KMS-11 (cell line): ENCODE measurements at regions not wholly inside any gene's neighbourhood (a gene's known extent, or its start where the extent isn't known, plus 50 kb on each side); places are given as distances from the start of the nearest gene placed in this dataset.

Experiments
- H2AFZ ChIP-seq: fragments of 200-600 bp; sonication (generic); 2 replicates; pipeline ENCODE4 v1.6.1; 2016; ENCODE audit warnings: antibody characterized with exemption, mixed run types, low read depth
- H3K27ac ChIP-seq: fragments of 200-600 bp; sonication (generic); 2 replicates; pipeline ENCODE4 v1.6.1; 2016; ENCODE audit warnings: mild to moderate bottlenecking, mixed run types
- H3K27me3 ChIP-seq: fragments of 200-600 bp; sonication (generic); 2 replicates; pipeline ENCODE4 v1.6.1; 2017; ENCODE audit warnings: mild to moderate bottlenecking, low read depth, mixed run types, moderate library complexity; ENCODE audit not compliant: insufficient read depth
- H3K36me3 ChIP-seq: fragments of 200-600 bp; sonication (generic); 2 replicates; pipeline ENCODE4 v1.6.1; 2017; ENCODE audit warnings: mild to moderate bottlenecking, mixed run types; ENCODE audit not compliant: insufficient read depth
- H3K4me1 ChIP-seq: fragments of 200-600 bp; sonication (generic); 2 replicates; pipeline ENCODE4 v1.6.1; 2016; ENCODE audit warnings: mild to moderate bottlenecking, low read depth, mixed run types; ENCODE audit not compliant: poor library complexity, severe bottlenecking
- H3K4me2 ChIP-seq: fragments of 200-600 bp; sonication (generic); 2 replicates; pipeline ENCODE4 v1.7.0; 2016; ENCODE audit warnings: mild to moderate bottlenecking, mixed run types
- H3K4me3 ChIP-seq: fragments of 200-600 bp; sonication (generic); IDR thresholded peaks from 2 replicates; pipeline ENCODE4 v1.6.1; 2017; ENCODE audit warnings: low read depth, low read length, mixed read lengths; ENCODE audit not compliant: insufficient read depth
- H3K79me2 ChIP-seq: fragments of 200-600 bp; sonication (generic); 2 replicates; pipeline ENCODE4 v1.6.1; 2016; ENCODE audit warnings: low read depth, mixed run types; ENCODE audit not compliant: insufficient read depth
- H3K9ac ChIP-seq: fragments of 200-600 bp; sonication (generic); 2 replicates; pipeline ENCODE4 v1.6.1; 2016; ENCODE audit warnings: mild to moderate bottlenecking, mixed run types
- H4K20me1 ChIP-seq: fragments of 200-600 bp; sonication (generic); 2 replicates; pipeline ENCODE4 v1.6.1; 2016; ENCODE audit warnings: mild to moderate bottlenecking, mixed run types; ENCODE audit not compliant: insufficient read depth
- TF ChIP-seq, protein P1 (sequence below): fragments of 200-600 bp; sonication (generic); conservative IDR thresholded peaks from 2 replicates; pipeline ENCODE4 v1.6.1; 2017; ENCODE audit warnings: low read depth, mild to moderate bottlenecking, antibody characterized with exemption, low read length, moderate library complexity, mixed read lengths

GRCh38 chr3:59254433-59254832 lies 204.6 kb upstream of the CFAP20DC start:
- H3K79me2 ChIP-seq = no peaks in the 10 kb centered on the region
- H2AFZ ChIP-seq = no peak overlapping the region
- H4K20me1 ChIP-seq = no peaks in the 10 kb centered on the region
- H3K4me2 ChIP-seq = no peak overlapping the region
- no peaks in the 10 kb centered on the region for H3K4me1 ChIP-seq
- H3K27ac ChIP-seq = no peak overlapping the region
- no peaks in the 10 kb centered on the region for H3K36me3 ChIP-seq
- no peak overlapping the region for H3K4me3 ChIP-seq
- H3K9ac ChIP-seq = no peak overlapping the region
- TF ChIP-seq, protein P1, sequence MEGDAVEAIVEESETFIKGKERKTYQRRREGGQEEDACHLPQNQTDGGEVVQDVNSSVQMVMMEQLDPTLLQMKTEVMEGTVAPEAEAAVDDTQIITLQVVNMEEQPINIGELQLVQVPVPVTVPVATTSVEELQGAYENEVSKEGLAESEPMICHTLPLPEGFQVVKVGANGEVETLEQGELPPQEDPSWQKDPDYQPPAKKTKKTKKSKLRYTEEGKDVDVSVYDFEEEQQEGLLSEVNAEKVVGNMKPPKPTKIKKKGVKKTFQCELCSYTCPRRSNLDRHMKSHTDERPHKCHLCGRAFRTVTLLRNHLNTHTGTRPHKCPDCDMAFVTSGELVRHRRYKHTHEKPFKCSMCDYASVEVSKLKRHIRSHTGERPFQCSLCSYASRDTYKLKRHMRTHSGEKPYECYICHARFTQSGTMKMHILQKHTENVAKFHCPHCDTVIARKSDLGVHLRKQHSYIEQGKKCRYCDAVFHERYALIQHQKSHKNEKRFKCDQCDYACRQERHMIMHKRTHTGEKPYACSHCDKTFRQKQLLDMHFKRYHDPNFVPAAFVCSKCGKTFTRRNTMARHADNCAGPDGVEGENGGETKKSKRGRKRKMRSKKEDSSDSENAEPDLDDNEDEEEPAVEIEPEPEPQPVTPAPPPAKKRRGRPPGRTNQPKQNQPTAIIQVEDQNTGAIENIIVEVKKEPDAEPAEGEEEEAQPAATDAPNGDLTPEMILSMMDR = no peak
- no peaks in the 10 kb centered on the region for H3K27me3 ChIP-seq

DNA sequence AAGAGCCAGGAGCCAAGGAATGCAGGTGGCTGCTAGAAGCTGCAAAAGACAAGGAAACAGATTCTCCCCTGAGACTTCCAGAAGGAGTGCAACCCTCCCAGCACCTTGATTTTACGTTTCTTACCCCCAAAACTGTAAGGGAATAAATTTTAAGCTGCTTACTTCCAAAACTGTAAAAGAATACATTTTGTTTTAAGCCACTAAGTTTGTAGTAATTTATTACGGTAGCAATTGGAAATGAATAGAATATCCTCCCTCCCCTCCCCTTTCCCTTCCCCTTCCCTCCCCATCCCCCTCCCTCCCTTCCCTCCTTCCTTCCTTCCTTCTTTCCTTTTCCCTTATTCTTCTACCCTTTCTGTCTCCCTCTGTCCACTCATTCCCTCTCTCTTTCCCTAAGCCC lies 203.7 kb upstream of the CFAP20DC start:
- H3K4me3 ChIP-seq = no peak overlapping the region
- H3K36me3 ChIP-seq = no peaks in the 10 kb centered on the region
- no peaks in the 10 kb centered on the region for H3K27me3 ChIP-seq
- no peak overlapping the region for H3K4me2 ChIP-seq
- H2AFZ ChIP-seq = no peak overlapping the region
- no peak overlapping the region for H3K9ac ChIP-seq
- no peaks in the 10 kb centered on the region for H3K79me2 ChIP-seq
- no peaks in the 10 kb centered on the region for H4K20me1 ChIP-seq
- no peaks in the 10 kb centered on the region for H3K4me1 ChIP-seq
- TF ChIP-seq, protein P1 = no peak
- no peak overlapping the region for H3K27ac ChIP-seq

DNA sequence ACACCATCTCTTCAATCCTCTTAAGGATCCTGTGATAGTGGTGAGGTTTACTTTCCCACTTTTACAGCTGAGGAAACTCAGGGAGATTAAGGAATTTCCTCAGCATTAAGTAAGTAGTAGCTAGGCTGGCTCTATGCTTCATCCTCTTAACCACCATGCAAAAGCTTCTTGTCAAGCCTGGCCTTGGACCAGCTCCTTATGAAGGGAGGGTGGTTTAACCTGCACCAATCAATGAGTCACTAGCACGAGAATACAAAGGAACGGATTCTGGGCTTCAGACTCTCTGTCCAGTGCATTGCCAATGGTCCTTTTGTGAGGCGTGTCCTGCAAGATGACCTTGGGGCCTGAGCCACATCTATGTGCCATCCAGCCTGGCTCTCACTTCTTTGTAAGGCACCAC lies 202.0 kb upstream of the CFAP20DC start:
- Histone ChIP-seq H3K27me3 (no peaks in the 10 kb centered on the region), H3K79me2 (no peaks in the 10 kb centered on the region), H3K36me3 (no peaks in the 10 kb centered on the region), H3K4me1 (no peaks in the 10 kb centered on the region), H4K20me1 (no peaks in the 10 kb centered on the region), H3K4me3 (no peak overlapping the region), H2AFZ (no peak overlapping the region), H3K27ac (no peak overlapping the region), H3K9ac (no peak overlapping the region), H3K4me2 (no peak overlapping the region)
- TF ChIP-seq, protein P1 = no peak

DNA sequence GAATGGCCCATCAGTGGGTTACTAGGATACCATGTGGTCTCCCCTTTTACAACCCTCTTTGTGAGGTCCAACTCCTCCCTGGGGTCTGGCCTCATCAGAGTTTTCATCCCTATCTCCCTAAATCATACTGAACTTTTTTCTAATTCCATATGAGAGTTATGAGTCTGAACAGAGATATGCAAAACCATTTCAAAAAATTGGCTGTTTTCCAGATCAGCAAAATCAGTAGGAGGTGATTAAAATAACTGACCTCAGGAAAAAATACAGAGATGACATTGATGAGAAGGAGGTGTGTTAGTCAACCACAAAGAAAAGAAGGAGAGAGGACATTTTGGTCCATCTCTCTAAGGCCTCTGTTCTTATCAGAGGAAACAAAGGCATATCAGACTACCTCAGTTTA lies 200.8 kb upstream of the CFAP20DC start:
- Histone ChIP-seq H3K4me3 (no peak overlapping the region), H4K20me1 (no peaks in the 10 kb centered on the region), H3K27ac (no peak overlapping the region), H3K79me2 (no peaks in the 10 kb centered on the region), H3K9ac (no peak overlapping the region), H3K27me3 (no peaks in the 10 kb centered on the region), H2AFZ (no peak overlapping the region), H3K4me1 (no peaks in the 10 kb centered on the region), H3K4me2 (no peak overlapping the region), H3K36me3 (no peaks in the 10 kb centered on the region)
- TF ChIP-seq, protein P1 = no peak
